ENCODE measurements at regions not wholly inside any gene's neighbourhood (a gene's known extent, or its start where the extent isn't known, plus 50 kb on each side); places are given as distances from the start of the nearest gene placed in this dataset.
A peak's percentile ranks its signal among the peaks of the same experiment; 100 is the strongest.

- no peaks in the 10 kb centered on the region for H3K4me1 Mint-ChIP-seq (ENCODE audit: low read depth)
- peaks cover 15% of the 10 kb centered on the region for H3K27me3 Mint-ChIP-seq (ENCODE audit: low read depth)
- no peak for ATAC-seq (replicated peaks in 1 of 2)
- H3K36me3 Mint-ChIP-seq (ENCODE audit: insufficient read depth in 2 of 2): no peaks in the 10 kb centered on the region
- no peaks in the 10 kb centered on the region for H3K9me3 Mint-ChIP-seq
- H3K4me3 Mint-ChIP-seq: no peak overlapping the region
- no peak for DNase-seq
- H3K27ac Mint-ChIP-seq: no peak overlapping the region
Observed at GRCh38 chr10:78511324-78512204, 477.9 kb downstream of the RPS24 start.

DNA sequence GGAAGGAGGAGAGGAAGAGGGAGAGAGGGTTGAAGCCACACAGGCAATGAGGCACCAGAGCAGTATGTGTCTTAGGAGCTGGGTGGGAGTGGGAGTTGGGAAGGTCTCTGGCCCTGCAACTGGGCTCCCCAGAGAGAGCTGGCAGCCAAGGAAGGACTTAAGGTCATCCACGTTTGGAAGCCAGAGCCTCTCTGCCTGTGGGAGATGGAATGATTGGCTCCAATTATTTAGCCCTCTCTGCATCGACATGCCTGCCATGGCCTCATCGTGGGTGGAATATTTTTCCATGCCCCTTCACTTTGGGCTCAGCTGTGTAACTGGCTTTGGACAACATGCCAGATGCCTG lies 478.5 kb downstream of the RPS24 start:
- no peak for DNase-seq
- Mint-ChIP-seq H3K27ac (no peak overlapping the region), H3K4me3 (no peak overlapping the region), H3K9me3 (no peaks in the 10 kb centered on the region), H3K36me3 (ENCODE audit: insufficient read depth in 2 of 2) (no peaks in the 10 kb centered on the region), H3K4me1 (ENCODE audit: low read depth) (no peaks in the 10 kb centered on the region), H3K27me3 (ENCODE audit: low read depth) (peaks cover 15% of the 10 kb centered on the region)
- no peak for ATAC-seq (replicated peaks in 1 of 2)

DNA sequence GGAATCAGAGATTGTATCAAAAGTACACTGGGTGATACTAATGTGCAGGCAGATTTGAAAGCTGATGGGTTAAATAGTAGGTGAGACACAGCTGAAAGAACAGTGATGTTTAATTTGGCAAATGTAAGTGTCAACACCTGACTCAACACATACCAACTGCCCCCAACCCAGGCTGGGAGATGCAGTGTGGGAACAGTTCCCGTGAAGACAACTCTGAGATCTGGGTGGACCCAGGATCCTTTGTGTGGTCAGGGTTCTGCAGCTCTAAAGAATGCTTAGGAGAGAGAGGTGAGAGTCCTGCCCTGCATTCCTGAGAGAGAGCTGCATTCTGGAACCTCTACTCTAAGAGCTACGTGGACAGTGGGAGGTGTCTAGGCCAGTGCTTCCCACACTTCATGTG lies 479.7 kb downstream of the RPS24 start:
- Mint-ChIP-seq H3K9me3 (no peaks in the 10 kb centered on the region), H3K4me1 (ENCODE audit: low read depth) (no peaks in the 10 kb centered on the region), H3K27me3 (ENCODE audit: low read depth) (peaks cover 15% of the 10 kb centered on the region), H3K36me3 (ENCODE audit: insufficient read depth in 2 of 2) (no peaks in the 10 kb centered on the region), H3K27ac (no peak overlapping the region), H3K4me3 (no peak overlapping the region)
- DNase-seq (no peak), ATAC-seq (replicated peaks in 1 of 2) (no peak)

DNA sequence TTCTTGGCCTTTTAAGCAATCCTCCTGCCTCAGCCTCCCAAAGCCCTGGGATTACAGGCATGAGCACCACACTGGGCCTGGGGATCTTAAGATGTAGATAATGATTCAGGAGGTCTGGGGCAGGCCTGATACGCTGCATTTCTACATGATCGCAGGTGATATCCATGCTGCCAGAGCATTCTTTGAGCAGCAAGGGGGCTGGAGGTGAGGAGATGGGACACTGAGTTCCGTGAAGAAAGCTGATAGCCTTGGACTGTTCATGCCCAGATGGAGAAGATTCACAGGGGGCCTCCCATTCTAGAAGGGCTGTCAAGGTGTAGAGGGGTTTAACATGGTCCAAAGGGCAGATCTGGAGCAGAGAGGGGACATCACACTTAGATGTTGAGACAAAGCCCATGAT lies 480.3 kb downstream of the RPS24 start:
- Mint-ChIP-seq H3K36me3 (ENCODE audit: insufficient read depth in 2 of 2) (no peaks in the 10 kb centered on the region), H3K4me3 (no peak overlapping the region), H3K9me3 (no peaks in the 10 kb centered on the region), H3K4me1 (ENCODE audit: low read depth) (no peaks in the 10 kb centered on the region), H3K27me3 (ENCODE audit: low read depth) (peaks cover 13% of the 10 kb centered on the region), H3K27ac (no peak overlapping the region)
- DNase-seq: no peak
- no peak for ATAC-seq (replicated peaks in 1 of 2)

DNA sequence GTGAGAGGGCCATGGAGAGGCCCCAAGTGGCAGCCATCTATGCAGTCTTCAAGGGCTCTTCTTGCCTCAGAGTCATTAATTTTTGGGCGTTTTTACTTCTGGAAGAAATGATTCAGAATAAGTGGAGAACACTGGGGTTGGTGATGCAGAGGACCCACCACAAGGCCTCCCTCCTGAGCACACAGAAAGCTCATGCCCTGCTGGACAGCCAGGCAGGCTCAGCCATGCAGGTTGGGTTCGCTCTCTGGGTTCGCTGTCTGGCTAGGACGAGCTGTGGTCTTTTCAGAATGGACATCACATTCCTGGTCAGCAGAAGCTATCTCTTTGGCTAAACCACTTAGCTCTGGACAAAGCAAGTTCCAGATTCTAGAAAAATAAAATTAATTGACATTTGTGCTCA lies 480.8 kb downstream of the RPS24 start:
- Mint-ChIP-seq H3K36me3 (ENCODE audit: insufficient read depth in 2 of 2) (no peaks in the 10 kb centered on the region), H3K27me3 (ENCODE audit: low read depth) (peaks cover 9% of the 10 kb centered on the region), H3K9me3 (no peaks in the 10 kb centered on the region), H3K4me3 (no peak overlapping the region), H3K27ac (no peak overlapping the region), H3K4me1 (ENCODE audit: low read depth) (no peaks in the 10 kb centered on the region)
- ATAC-seq (replicated peaks in 1 of 2) (no peak), DNase-seq (no peak)

- H3K36me3 Mint-ChIP-seq (ENCODE audit: insufficient read depth in 2 of 2): no peaks in the 10 kb centered on the region
- no peak overlapping the region for H3K27ac Mint-ChIP-seq
- no peaks in the 10 kb centered on the region for H3K9me3 Mint-ChIP-seq
- H3K27me3 Mint-ChIP-seq (ENCODE audit: low read depth): peaks cover 4% of the 10 kb centered on the region
- H3K4me1 Mint-ChIP-seq (ENCODE audit: low read depth): no peaks in the 10 kb centered on the region
- ATAC-seq (replicated peaks in 1 of 2) (no peak), DNase-seq (no peak)
- no peak overlapping the region for H3K4me3 Mint-ChIP-seq
Observed at GRCh38 chr10:78515038-78515872, 481.6 kb downstream of the RPS24 start.

DNA sequence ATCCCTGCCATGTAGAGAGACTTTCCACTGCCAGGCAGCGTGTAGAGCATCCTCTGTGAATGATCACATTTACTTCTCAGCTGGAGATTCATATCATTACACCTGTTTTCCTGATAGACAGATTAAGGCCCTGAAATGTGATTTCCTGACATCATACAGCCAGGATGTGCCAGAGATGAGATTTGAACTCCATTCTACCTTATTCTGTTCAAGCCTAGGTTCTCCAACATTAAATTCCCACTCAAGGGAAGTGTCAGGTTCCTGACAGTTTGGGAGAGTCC lies 482.1 kb downstream of the RPS24 start:
- ATAC-seq (replicated peaks in 1 of 2) (no peak), DNase-seq (no peak)
- Mint-ChIP-seq H3K27ac (no peak overlapping the region), H3K27me3 (ENCODE audit: low read depth) (no peaks in the 10 kb centered on the region), H3K4me3 (no peak overlapping the region), H3K9me3 (no peaks in the 10 kb centered on the region), H3K4me1 (ENCODE audit: low read depth) (peaks cover 2% of the 10 kb centered on the region), H3K36me3 (ENCODE audit: insufficient read depth in 2 of 2) (no peaks in the 10 kb centered on the region)

GRCh38 chr10:78516236-78516635 lies 482.6 kb downstream of the RPS24 start:
- H3K27ac Mint-ChIP-seq: no peak overlapping the region
- no peaks in the 10 kb centered on the region for H3K9me3 Mint-ChIP-seq
- peaks cover 6% of the 10 kb centered on the region for H3K4me1 Mint-ChIP-seq (ENCODE audit: low read depth)
- ATAC-seq (replicated peaks in 1 of 2): no peak
- no peak for DNase-seq
- no peaks in the 10 kb centered on the region for H3K36me3 Mint-ChIP-seq (ENCODE audit: insufficient read depth in 2 of 2)
- H3K4me3 Mint-ChIP-seq: no peak overlapping the region
- H3K27me3 Mint-ChIP-seq (ENCODE audit: low read depth): no peaks in the 10 kb centered on the region

DNA sequence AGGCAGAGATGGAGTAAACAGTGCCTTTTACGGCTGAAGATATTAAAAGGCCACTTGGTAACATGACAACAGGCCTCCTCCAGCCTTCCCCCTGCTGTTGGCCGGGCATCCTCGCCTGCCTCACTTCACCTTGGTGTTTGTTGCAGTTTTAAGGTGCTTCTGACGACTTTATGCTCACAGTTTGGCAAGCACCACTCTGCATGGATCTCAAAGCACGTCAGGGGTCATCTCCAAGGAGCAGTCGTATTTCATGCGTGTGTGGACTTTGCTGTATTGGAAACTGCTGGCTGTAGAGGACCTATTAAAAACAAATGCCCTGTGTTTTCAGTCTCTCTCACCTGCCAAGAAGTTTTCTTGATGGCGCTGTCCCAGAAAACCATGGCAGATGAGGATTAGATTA lies 483.1 kb downstream of the RPS24 start:
- DNase-seq (no peak), ATAC-seq (replicated peaks in 1 of 2) (no peak)
- Mint-ChIP-seq H3K4me3 (no peak overlapping the region), H3K27ac (no peak overlapping the region), H3K4me1 (ENCODE audit: low read depth) (peaks cover 6% of the 10 kb centered on the region), H3K27me3 (ENCODE audit: low read depth) (no peaks in the 10 kb centered on the region), H3K36me3 (ENCODE audit: insufficient read depth in 2 of 2) (no peaks in the 10 kb centered on the region), H3K9me3 (no peaks in the 10 kb centered on the region)

DNA sequence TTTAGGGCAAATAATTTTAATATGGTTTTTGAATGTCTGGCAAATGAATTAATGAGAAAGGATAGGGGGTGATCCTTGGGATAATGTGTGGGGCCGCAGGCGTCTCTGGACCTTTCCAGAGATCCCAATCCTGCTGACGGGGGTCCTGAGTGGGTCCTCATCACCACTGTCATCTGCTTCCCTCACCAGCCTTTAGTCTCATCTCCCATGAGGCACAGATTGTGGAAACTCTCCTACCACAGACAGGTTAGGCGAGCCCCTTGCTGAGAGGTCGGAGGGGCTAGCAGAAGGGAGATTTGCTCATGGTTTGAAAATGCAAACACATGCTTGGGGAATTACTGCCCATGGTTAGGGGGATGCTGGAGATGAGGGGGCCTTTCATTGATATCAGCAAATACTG lies 484.6 kb downstream of the RPS24 start:
- no peak for ATAC-seq (replicated peaks in 1 of 2)
- H3K4me1 Mint-ChIP-seq (ENCODE audit: low read depth): peaks cover 6% of the 10 kb centered on the region
- H3K36me3 Mint-ChIP-seq (ENCODE audit: insufficient read depth in 2 of 2): no peaks in the 10 kb centered on the region
- DNase-seq: no peak
- H3K9me3 Mint-ChIP-seq: no peaks in the 10 kb centered on the region
- H3K27ac Mint-ChIP-seq: no peak overlapping the region
- no peak overlapping the region for H3K4me3 Mint-ChIP-seq
- no peaks in the 10 kb centered on the region for H3K27me3 Mint-ChIP-seq (ENCODE audit: low read depth)

- H3K9me3 Mint-ChIP-seq: no peaks in the 10 kb centered on the region
- no peak overlapping the region for H3K4me3 Mint-ChIP-seq
- no peaks in the 10 kb centered on the region for H3K27me3 Mint-ChIP-seq (ENCODE audit: low read depth)
- no peaks in the 10 kb centered on the region for H3K36me3 Mint-ChIP-seq (ENCODE audit: insufficient read depth in 2 of 2)
- peaks cover 6% of the 10 kb centered on the region for H3K4me1 Mint-ChIP-seq (ENCODE audit: low read depth)
- DNase-seq (peak; percentile 22), ATAC-seq (replicated peaks in 1 of 2) (peak; percentile 56 to 63)
- no peak overlapping the region for H3K27ac Mint-ChIP-seq
Observed at GRCh38 chr10:78520737-78521430, 487.2 kb downstream of the RPS24 start.

DNA sequence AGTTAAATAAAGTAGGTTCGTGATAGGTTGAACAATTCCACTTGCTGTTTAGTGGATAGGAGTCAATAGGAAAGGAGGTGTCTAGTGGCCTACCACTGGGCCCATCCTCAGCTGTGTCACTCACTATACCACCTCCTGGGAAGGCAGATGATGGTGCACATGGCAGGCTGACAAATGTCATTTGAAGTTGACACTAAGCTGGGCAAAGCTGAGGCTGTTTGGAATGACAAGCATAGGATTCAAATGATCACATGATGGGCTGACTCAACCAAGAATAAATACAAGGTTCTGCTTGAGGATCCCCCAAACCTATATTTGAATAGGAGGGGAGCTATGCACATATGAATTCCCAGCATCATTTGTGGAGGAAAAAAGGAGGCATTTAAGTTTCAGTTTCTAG lies 489.8 kb downstream of the RPS24 start:
- no peak for ATAC-seq (replicated peaks in 1 of 2)
- Mint-ChIP-seq H3K27me3 (ENCODE audit: low read depth) (no peaks in the 10 kb centered on the region), H3K36me3 (ENCODE audit: insufficient read depth in 2 of 2) (no peaks in the 10 kb centered on the region)

GRCh38 chr10:78524342-78524741 lies 490.7 kb downstream of the RPS24 start:
- H3K9me3 Mint-ChIP-seq: no peaks in the 10 kb centered on the region
- H3K27ac Mint-ChIP-seq: no peak overlapping the region
- ATAC-seq (replicated peaks in 1 of 2) (no peak), DNase-seq (no peak)
- H3K4me3 Mint-ChIP-seq: no peak overlapping the region
- H3K4me1 Mint-ChIP-seq (ENCODE audit: low read depth): peaks cover 6% of the 10 kb centered on the region
- H3K36me3 Mint-ChIP-seq (ENCODE audit: insufficient read depth in 2 of 2): no peaks in the 10 kb centered on the region
- no peaks in the 10 kb centered on the region for H3K27me3 Mint-ChIP-seq (ENCODE audit: low read depth)

More for the DNA sequence above, 489.8 kb downstream of the RPS24 start:
- no peak overlapping the region for H3K27ac Mint-ChIP-seq
- H3K4me1 Mint-ChIP-seq (ENCODE audit: low read depth): peaks cover 6% of the 10 kb centered on the region
- no peak for DNase-seq
- H3K4me3 Mint-ChIP-seq: no peak overlapping the region
- H3K9me3 Mint-ChIP-seq: no peaks in the 10 kb centered on the region

Data from activated T-cell treated with anti-CD3 and anti-CD28 coated beads, Interleukin-2, amount 50 U/mL, for 72 hours (primary cell).